NB4 (cell line): ENCODE measurements at regions not wholly inside any gene's neighbourhood (a gene's known extent, or its start where the extent isn't known, plus 50 kb on each side); places are given as distances from the start of the nearest gene placed in this dataset.

Experiments used
- CTCF ChIP-seq: IDR thresholded peaks from one replicate; pipeline ENCODE4 v1.5.1; 2012; ENCODE audit warnings: low read depth, low read length
- MAX ChIP-seq: IDR thresholded peaks from 2 replicates; pipeline ENCODE4 v1.6.1; 2011; ENCODE audit warnings: low read depth, low read length
- MYC ChIP-seq: IDR thresholded peaks from 2 replicates; pipeline ENCODE4 v1.6.1; 2011; ENCODE audit warnings: low read depth, low read length
- POLR2A ChIP-seq: IDR thresholded peaks from 2 replicates; pipeline ENCODE4 v1.6.1; 2011; ENCODE audit warnings: mild to moderate bottlenecking; ENCODE audit not compliant: insufficient read length; ENCODE audit errors: extremely low read depth

- TF ChIP-seq MAX (no peak), CTCF (no peak), POLR2A (no peak), MYC (no peak)
Observed at GRCh38 chr5:176133877-176134276, 104.3 kb upstream of the SIMC1 start.
